PC-3 (cell line): ENCODE measurements at regions not wholly inside any gene's neighbourhood (a gene's known extent, or its start where the extent isn't known, plus 50 kb on each side); places are given as distances from the start of the nearest gene placed in this dataset.

ENCODE experiments used
- CTCF ChIP-seq: fragments of 300-600 bp; sonication (generic); conservative IDR thresholded peaks from 2 replicates; pipeline ENCODE4 v1.5.1; 2017; ENCODE audit warnings: antibody characterized with exemption, low read depth, mild to moderate bottlenecking, low read length
- EZH2 ChIP-seq: fragments of 300-600 bp; sonication (generic); IDR thresholded peaks from one replicate; pipeline ENCODE4 v1.6.1; 2017; ENCODE audit warnings: antibody characterized with exemption, mild to moderate bottlenecking, low read length; ENCODE audit not compliant: unreplicated experiment

GRCh38 chr18:75143851-75144250, 65.1 kb downstream of the PTGR3 start:
- TF ChIP-seq CTCF (no peak), EZH2 (no peak)
